Esophagus muscularis mucosa (tissue), 3 donors: ENCODE measurements at regions not wholly inside any gene's neighbourhood (a gene's known extent, or its start where the extent isn't known, plus 50 kb on each side); places are given as distances from the start of the nearest gene placed in this dataset.

Experiments used
- CTCF ChIP-seq, 3 experiments: fragments of 200-600 bp in 2 of 3; fragments of 450-650 bp in 1 of 3; sonication (generic) in 2 of 3; IDR thresholded peaks; one replicate each; pipeline ENCODE4 v1.5.1; 2017 to 2019; ENCODE audit warnings: antibody characterized with exemption in 3 of 3, mild to moderate bottlenecking in 2 of 3, moderate library complexity in 1 of 3
- POLR2A ChIP-seq: fragments of 450-650 bp; IDR thresholded peaks from one replicate; pipeline ENCODE4 v1.6.1; 2017; ENCODE audit warnings: antibody characterized with exemption, moderate library complexity, mild to moderate bottlenecking, low read depth
- POLR2AphosphoS5 ChIP-seq, 2 donors: sonication (generic); formaldehyde crosslinking; IDR thresholded peaks; one replicate each; pipeline ENCODE4 v1.6.1; 2017; ENCODE audit warnings: antibody characterized with exemption in 2 of 2

- TF ChIP-seq POLR2AphosphoS5 (IDR thresholded peaks at IDR 0.05) (no peak), CTCF (IDR thresholded peaks at IDR 0.05) (no peak), POLR2A (no peak)
These were observed 1234.4 kb downstream of the SUCLG1 start for GRCh38 chr2:83224591-83225200.
